Activated CD4-positive, alpha-beta T cell treated with anti-CD3 and anti-CD28 coated beads for 1 hour (primary cell): ENCODE measurements at regions not wholly inside any gene's neighbourhood (a gene's known extent, or its start where the extent isn't known, plus 50 kb on each side); places are given as distances from the start of the nearest gene placed in this dataset.

Source experiments
- DNase-seq: peaks from one replicate; pipeline ENCODE4 v3.0.0-alpha.2; 2020

DNA sequence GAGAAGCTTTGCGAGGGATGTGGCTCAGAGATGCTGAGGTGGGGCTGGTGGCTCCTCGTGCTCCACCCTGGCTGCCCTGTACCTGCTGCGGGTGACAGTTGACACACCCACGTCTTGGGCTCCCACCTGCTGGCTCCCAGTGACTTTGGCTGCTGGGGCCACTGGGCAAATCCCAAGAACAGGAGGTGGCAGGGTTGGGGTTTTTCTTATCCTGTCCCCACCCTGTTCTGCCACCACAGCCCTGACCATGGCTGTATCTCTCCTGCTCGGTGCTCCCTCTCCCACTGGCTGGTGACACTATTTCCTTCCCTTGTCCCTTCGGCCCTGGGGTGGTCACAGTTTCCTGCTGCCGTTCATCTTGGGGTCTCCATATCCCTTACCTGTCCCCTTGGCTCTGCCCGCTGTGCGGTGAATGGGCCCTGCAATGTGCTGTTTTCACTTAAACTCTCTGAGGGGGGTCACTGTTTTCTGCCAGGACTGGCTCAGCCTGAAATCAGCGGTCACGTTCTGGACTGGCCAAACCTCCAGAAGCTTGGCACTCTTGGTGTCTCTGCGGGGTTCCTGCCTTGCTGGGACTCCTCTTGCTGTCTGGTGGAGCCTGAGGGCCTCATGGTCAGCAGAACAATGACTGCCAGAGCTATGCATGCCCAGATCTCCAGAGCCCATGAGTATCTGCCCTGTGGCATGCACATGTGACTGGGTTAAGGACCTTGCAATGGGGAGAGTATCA, 144.2 kb downstream of the IRF8 start:
- DNase-seq = no peak

DNA sequence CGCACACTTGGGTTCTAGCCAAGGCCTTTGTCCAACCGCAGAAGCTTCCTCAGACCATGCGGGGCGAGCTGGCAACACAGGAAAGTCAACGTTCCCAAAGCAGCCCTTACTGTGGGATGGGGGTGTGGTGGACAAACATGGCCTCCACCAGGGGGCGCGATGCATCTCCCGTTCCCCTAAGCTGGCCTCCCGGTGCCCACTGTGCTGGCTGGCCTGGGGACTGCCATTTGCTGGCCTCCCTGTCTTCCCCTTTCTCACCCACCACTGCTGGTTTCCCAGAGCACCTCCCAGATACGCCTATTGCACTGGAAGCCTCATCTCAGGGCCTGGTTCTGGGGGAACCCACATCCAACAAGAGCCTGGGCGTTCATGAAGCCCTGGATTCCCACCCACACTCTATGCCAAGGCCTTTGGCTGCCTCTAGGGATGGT, 145.3 kb downstream of the IRF8 start:
- no peak for DNase-seq

DNA sequence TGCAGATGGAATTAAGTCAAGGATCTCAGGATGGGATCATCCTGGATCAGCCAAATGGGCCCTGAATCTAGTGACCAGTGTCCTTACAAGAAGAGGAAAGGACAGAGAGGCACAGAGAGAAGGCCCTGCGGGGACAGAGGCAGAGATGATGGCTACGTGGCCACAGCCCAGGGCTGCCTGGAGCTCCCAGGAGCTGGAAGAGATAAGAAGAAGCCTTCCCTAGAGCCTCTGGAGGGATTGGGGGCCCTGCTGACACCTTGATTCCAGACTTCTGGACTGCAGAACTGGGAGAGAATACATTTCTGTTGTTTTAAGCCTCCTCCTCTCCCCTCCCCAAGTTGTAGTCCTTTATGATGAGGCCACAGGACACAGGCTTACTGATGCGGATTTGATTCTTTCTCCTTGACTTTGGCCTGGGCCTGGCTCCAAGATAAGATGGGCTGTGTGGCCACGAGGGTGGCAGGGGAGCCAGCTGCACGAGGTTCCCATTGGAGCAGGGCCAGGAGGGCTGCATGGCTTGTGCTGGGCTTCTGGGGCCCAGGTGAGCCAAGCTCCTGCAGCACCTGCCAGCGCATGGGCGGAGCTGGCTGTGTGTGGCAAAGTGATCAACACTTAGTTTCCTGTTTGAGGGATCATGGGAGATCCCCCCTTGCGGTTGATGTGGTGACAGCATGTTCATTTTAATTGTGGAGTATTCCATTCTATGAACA, 146.1 kb downstream of the IRF8 start:
- peak; percentile 13 for DNase-seq

DNA sequence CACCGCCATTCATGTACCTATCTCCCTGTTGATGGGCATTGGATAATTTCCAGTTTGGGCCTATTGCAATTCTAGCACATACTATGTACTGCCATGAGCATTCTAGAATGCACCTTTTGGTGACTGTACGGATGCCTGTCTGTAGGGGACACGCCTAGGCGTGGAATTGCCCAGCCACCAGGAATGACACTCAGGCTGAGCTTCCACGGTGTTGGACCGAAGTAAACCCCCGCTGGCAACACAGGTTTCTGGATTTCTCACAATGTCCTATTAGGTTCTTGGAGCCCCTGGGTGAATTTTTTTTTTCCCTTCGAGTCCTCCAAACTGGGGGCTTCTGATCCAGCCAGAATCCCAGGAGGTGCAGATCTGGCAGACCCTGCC, 146.6 kb downstream of the IRF8 start:
- no peak for DNase-seq

DNA sequence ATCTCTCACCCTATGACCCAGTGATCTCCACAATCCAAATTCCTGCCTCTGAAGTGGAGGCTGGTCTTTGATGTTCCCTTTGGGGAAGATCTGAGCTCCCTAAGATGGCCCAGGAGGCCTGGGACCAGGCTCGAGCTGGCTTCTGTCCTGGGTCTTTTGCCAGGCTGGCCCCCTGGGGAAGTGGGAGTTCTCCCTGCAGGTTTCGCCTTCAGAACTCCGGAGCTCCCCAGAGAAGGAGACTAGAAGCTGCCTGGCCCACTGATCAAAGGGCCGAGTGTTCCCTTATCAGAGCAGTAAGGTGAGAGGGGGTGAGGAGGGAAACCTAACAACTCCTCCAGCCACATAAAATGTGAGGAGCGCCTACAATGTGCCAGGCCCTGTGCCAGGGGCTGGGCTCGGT, 147.1 kb downstream of the IRF8 start:
- DNase-seq = no peak

DNA sequence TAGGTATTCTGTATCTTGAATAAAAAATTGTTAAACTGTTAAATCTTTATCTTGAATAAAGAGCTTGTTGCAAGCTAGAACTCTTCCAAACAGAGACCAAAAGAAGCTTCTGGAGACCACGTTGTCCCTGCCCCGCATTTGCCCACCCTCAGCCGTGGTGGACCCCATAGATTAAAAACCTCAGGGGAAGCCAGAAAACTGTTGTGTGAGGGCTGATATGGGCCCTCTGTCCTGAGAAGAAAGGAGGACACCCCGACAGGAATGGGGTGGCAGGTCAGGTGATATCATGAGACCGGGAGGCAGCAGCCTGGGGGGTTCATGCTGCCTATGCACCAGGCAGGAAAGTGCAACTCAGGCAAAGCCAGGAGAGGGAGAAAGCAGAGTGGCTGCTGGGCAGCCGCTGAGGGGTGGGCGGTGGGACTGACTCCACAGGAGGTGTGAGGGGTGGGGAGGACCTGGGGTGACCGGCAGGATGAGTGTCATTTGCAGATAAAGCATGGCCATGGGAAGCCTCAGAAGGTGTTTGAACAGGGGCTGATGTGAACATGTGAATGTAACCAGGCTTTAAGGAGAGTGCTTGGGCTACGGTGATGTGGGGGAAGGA, 147.8 kb downstream of the IRF8 start:
- DNase-seq = no peak

DNA sequence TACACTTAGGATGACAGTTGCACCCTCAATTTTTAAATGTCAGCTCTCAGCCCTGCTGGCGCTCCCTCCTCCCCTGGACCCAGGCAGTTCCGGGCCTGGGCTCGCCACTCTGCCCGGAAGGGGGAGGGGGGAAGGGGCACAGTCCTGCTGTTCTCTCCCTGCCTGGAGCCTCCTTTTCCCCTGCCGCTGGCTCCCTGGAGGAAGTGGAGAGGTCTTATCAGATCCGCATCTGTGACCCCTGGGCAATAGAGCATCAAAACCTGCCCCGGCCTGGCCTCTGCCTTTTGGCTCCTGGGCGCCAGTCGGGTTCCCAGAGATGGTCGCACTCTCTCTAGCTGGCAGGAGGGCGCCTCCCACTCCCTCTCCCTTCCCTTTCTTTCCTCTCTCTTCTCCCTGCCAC, 149.3 kb downstream of the IRF8 start:
- no peak for DNase-seq

DNA sequence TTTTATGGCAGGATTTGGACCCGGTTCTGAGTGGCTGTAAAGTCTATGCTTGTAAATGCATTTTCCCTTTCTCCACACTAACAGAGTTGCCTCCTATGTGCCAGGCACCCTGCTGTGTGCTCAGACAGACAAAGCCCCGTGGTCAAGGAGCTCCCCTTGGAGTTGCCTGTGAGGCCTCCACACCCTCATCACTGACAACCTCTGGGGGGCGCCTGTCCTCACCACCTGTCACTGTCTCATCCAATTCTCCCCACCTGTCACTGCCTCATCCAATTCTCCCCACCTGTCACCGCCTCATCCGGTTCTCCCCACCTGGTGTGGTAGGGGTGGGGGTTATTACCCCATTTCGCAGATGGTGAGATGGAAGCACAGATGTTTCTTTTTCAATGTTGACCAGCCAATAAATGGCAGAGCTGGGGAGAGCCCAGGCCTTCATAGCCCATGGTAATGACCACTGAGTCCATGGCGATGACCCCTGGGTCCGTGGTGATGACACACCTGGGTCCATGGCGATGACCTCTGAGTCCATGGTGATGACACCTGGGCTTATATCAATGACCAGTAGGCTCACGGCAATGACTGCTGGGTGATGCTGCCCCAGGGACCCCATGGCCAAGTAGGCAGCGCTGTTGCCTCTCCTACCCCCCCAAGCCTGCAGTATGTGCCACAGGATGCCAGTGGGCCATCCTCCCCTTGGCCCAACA, 150.1 kb downstream of the IRF8 start:
- DNase-seq = no peak

DNA sequence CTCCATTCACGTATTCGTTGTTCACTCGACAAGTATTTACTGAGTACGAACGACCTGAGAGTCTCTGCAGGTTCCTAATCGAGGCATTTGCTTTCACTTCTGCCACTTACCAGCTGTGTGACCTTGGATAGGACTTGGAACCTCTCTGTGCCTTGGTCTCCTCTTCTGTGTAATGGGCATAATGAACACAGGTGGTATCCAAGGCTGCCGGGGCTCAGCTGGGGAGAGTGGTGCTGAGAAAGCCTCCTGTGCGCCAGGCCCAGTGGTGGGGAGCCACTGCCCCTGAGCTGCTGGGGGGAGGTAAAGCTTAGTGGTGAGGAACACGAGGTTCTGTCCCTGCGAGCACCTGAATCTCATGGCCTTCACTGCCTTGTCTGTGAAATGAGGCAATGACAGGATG, 150.7 kb downstream of the IRF8 start:
- DNase-seq = no peak

DNA sequence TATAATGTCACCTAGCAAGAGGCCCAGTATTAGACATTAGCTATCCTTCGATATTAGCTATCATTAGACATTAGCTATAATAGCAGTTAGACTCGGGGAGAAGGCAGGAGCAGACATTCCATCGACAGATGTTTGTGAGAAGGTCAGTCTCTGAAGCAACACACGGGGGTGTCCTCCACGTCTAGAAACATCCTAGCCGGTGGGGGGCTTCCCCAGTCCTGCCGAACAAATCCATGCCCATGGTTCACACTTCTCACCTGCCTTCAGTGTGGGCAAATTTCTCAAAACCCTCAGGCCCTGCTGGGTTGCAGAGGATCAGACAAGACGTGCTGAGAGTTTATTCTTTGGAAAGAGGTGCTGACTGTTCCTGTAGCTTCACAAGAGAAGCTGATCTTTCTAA, 151.1 kb downstream of the IRF8 start:
- DNase-seq = no peak

DNA sequence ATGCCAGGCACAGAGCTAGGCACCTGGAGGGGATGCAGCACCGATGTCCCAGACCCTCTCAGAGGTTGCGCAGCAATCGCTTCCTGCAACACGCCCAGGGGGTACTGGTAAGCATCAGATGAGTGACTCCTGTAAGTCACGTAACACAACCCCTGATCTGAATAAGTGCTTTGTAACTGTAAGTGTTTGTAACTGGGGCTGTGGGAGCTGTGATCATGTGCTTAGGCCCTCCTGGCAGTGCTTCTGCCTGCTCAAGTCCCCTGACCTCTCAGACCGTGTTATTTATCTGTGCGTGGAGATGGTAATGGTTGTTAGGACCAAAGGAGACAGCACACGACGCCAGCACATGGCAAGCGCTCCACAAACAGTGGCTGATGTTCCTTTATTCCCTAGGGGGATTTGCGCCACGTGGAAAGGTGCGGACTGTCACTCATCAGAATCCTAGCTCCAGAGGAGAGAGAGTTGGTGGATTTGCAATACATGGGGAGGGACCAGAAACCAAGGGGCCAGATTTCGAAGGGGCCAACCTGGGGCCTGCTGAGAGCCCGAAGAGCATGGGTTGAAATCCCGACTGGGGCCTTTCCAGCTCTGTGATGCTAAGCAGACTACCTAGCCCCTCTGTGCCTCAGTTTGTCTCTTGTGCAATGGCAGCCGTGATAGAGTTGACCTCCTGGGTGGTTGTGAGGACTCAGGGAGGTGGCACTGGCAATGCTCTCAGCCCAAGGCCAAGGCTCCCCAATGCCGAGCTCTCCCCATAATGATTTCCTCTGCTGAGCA, 151.8 kb downstream of the IRF8 start:
- no peak for DNase-seq

DNA sequence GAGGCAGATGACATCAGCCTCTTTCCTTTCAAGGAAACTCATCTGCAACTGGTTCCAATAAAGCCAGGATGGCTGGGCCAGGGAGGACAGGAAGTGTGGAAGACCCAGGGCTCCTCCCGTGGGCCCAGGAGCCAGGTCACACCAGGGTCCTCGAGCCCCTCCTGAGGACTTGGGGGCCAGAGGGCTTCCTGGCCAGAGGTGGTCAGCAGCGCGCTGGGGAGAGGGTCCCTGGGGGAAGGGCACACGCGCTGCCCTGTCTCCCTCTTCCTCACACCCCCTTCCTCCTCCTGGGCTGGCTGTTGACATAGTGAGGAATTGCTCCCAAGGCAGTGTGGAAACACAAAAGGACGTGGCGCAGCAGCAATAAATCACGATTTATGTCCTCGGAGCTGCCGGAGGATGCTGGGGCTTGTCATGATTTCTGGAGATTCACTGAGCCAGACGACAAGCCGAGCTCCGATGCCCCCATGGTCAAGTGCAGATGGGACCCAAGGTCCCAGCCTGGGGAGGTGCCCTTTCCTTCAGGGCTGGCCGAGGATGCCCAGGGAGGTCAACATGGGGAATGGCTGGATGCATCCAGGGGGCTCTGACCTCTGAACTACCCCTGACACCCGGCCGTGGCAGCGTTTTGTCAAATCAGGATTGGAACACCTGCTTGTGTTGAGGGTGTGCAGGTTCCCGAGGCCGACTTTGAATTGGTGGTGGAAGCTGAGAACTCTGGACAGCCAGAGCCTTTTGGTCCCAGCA, 152.6 kb downstream of the IRF8 start:
- DNase-seq = no peak

DNA sequence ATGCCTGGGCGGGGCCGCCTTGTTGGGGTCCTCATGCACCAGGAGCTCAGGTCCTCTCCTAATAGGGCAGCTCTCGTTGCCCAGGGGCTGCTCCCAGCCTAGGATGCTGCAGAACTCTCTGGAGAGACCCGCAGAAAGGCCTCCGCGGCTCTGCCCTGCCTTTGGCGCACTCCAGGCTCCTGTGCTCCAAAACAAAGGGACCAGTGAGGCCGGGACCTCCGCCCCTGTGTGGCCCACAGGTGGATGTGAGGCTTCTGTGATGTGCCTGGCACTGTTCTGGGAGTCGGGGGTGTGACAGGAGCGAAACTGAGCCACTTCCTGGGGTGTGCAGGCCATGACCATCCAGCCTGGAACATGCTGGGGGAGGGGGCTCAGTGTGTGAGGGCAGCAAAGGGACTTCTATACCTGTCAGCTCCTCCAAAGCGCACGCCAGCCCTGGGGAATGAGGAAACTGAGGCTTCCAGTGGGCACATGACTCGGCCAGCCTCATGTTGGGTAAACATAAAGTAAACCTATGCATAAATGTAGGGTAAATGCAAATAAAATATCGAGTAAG, 153.2 kb downstream of the IRF8 start:
- no peak for DNase-seq

DNA sequence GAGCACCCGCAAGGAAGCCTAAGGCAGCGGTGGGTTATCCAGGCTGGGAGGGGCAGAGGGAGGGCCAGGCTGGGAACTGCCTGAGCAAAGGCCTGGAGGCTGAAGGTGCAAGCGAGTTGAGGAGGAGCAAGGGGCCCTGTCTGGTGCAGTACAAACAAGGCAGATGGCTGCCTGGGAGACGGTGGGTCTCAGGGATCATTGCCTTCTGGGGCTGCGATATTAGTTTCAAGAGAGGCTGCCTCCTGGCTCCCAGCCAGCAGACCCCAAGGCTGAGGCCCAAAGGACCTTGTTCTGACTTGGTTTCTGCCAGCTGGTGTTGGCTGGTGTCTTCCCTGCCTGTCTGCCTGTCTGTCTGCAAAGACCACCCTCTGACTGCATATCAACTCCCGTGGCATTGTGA, 154.0 kb downstream of the IRF8 start:
- DNase-seq = no peak

DNA sequence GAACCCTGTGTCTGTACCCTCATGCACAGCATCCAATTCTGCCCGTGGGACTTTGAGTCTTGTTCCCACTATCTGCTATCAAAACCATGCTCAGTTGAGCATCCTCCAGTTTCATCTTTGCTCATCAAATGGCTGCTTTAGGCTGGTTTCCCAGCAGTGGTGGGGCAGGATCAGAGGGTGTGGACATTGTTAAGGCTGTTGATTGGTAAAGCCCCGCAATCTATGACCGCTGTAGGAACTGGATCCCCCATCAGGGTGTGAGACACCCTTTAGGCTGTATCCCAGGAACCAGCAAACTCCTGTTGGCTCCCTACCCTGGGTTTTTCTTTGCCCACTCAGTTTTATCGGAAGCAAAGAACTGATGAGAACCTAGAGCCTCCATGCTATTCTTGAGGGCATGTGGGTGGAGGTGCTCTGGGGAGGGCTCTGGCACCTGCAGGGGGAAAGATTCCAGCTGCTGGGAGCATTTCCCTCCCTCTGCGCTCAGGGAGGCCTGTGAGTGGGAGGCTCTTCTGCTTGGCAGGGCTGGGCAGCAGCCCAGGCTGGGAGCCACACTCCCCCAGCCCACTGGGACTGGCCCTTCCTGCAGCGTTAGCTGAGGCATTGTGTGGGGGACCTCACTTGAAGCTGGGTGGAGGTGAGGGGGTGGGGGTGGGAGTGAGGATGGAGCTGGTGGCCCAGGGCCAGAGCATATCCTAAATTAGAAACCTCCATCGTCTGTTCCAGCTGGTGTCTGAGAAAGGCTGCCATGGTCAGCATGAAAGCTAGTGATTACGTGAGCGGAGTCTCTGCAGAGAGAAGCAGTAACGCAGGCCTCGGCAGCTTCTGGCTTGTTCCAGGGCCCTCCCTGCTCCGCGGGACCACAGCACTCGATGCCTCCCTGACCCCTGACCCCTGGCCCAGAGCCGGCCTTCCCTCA, 160.6 kb downstream of the IRF8 start:
- no peak for DNase-seq

DNA sequence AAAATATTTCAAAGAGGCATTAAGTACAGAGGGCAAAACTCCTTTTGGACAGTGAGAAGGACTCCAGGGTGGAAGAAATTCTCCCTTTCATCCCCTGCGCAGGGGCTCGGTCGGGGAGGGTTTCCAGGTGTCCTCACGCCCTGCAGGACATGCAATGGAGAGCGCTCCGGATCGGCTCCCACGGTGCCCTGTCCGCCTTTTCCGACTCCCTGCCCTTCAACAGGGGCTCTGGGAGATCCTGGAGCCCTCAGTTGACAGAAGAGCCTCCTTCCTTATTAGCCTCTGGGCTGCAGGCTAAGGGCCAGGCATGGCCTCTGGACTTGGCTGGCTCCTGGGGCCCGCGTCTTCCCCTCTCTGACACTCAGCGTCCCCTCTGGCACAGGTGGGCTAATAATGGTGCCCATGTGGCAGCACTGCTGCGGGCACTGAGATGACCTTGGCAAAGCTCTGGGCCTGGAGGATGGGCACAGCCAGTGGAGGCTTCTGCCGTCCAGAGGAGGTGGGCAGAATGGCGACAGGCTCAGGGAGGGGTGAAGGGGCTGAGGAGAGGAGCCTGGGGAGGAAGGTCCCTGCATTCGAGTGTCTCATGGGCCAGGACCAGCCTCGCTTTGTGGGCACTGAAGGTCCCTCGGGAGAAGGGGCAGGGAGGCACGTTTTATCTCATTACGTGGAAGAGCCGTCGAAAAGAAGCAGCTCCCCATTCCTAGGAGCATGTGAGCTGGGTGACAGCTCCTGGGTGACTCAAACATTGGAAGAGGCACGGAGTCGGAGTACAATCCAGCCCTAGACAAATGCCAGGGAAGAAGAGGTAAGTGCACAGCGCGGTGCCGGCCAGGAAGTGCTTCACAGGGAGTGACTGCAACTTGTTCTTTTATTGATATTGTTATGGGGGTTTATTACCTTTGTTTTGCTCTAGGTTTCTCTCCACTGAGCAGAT, 161.7 kb downstream of the IRF8 start:
- no peak for DNase-seq

DNA sequence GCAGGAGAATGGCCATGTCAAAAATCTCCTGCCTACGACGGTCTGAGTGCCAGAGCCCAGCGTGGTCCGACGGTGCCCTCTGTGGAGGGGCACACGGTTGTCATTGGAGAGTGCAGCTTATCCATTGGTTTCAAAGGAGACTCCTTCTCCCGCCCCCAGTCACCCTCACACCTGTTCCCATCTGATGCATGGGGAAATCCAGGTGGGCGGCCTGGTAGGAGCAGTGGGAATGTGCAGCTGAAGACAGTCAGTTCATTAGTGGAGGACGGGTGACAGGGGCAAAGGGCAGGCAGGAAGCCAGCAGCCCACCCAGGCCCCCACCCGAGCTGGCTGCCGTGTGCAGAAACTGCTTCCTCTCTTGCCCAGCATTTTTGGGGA, 162.3 kb downstream of the IRF8 start:
- no peak for DNase-seq

DNA sequence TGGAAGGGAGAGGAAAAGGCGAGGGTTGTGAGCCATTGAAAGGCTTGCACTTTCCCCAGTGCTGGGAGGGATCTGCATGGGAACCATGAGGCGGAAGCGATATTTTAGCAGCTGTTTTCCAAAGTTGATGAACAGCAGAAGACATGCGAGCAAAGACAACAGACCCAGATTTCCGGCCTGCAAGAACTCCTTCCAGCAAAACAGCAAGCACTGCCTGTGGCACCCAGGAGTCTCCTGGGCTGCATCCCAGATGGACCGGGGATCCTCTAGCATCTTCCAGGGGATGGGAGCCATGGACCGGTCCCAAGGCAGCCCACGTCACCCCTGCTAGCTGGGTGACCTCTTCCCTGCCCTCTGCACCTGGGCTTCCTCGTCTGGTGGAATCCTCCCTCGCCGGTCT, 162.8 kb downstream of the IRF8 start:
- DNase-seq = no peak

DNA sequence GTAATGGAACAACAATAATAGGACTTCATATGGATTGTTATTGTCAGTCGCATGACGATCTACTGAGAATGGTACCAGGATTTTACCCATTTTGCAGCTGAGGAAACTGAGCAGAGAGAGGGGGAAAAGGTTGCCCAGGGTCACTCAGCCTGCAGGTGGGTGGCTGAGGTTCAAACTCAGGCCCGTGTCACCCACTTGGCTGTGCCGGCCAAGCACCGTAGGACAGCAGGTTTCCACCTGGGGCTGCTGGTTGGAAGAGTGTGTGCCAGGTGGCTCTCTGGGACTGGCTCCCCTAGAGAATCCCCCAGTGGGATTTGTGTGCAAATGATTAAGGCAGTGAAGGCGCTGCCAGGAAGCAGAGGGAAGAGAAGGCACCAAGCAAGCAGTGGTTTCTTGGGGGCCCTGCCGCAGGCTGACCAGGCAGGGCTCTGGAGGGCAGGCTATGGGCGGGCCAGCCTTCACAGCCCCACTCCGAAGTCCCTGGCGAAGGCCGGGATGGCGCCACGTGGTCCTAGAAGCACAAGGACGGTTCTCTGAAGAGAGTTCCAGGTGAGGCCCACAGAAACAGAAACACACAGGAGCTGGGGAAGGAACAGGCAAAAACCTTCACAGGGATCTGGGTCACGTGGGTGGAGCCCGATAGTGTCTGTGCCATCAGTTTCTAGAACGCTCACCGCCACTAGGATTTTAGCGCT, 163.5 kb downstream of the IRF8 start:
- no peak for DNase-seq
